IMR-90 (cell line): ENCODE measurements at regions not wholly inside any gene's neighbourhood (a gene's known extent, or its start where the extent isn't known, plus 50 kb on each side); places are given as distances from the start of the nearest gene placed in this dataset.

ENCODE experiments used
- ATAC-seq: fragments of 200-7000 bp; cut with Tn5 transposase; 2 replicates; pipeline ENCODE4 v1.9.1; 2020; ENCODE audit warnings: low read depth, mild to moderate bottlenecking, moderate library complexity
- BruUV-seq: library from RNA; stranded (reverse); fragments of 400-500 nt; replicated peaks from 2 replicates; lab custom pipeline; 2021; lab: Mats Ljungman, UMichigan
- CTCF ChIA-PET: fragments of 300-600 bp; formaldehyde crosslinking; extraction: SDS; loops from one replicate; lab custom pipeline; 2021; ENCODE audit warnings: antibody characterized with exemption; lab: Yijun Ruan, JAX
- POLR2A ChIA-PET: fragments of 300-600 bp; sonication (Branson Sonifier 250); formaldehyde crosslinking; loops from one replicate; lab custom pipeline; 2022; ENCODE audit warnings: antibody characterized with exemption; ENCODE audit not compliant: unreplicated experiment; lab: Charles Lee
- DNase-seq: peaks from one replicate; pipeline ENCODE4 v3.0.0; 2013
- H2AFZ ChIP-seq: replicated peaks from 2 replicates; pipeline ENCODE3; 2013; ENCODE audit warnings: low read length, mild to moderate bottlenecking; ENCODE audit not compliant: poor library complexity
- H2AK5ac ChIP-seq: 2 replicates; pipeline ENCODE4 v1.6.1; 2013; ENCODE audit warnings: low read depth, low read length, inconsistent platforms
- H2AK9ac ChIP-seq: replicated peaks from 2 replicates; pipeline ENCODE3; 2013; ENCODE audit warnings: mild to moderate bottlenecking, low read depth, low read length, moderate library complexity; ENCODE audit not compliant: poor library complexity
- H2BK120ac ChIP-seq: 2 replicates; pipeline ENCODE4 v1.6.1; 2013; ENCODE audit warnings: low read depth, low read length, inconsistent platforms
- H2BK15ac ChIP-seq: 3 replicates; pipeline ENCODE4 v1.6.1; 2013; ENCODE audit warnings: low read depth, low read length, inconsistent platforms
- H2BK20ac ChIP-seq: 2 replicates; pipeline ENCODE4 v1.6.1; 2013; ENCODE audit warnings: low read depth, mild to moderate bottlenecking, inconsistent platforms, low read length, moderate library complexity
- H2BK5ac ChIP-seq: 2 replicates; pipeline ENCODE4 v1.6.1; 2013; ENCODE audit warnings: mild to moderate bottlenecking, low read depth, low read length, inconsistent platforms; ENCODE audit not compliant: poor library complexity, severe bottlenecking
- H3K14ac ChIP-seq: replicated peaks from 2 replicates; pipeline ENCODE4 v1.6.1; 2013; ENCODE audit warnings: low read depth, low read length, inconsistent platforms
- H3K18ac ChIP-seq: 2 replicates; pipeline ENCODE4 v1.6.1; 2013; ENCODE audit warnings: low read depth, low read length, control low read depth
- H3K23ac ChIP-seq: 2 replicates; pipeline ENCODE4 v1.6.1; 2013; ENCODE audit warnings: low read depth, low read length, inconsistent platforms
- H3K27ac ChIP-seq: 2 replicates; pipeline ENCODE4 v1.5.1; 2013; ENCODE audit warnings: mild to moderate bottlenecking, control low read depth, low read length; ENCODE audit not compliant: insufficient read depth
- H3K27me3 ChIP-seq: 2 replicates; pipeline ENCODE4 v1.6.1; 2013; ENCODE audit warnings: low read length; ENCODE audit not compliant: control insufficient read depth, insufficient read depth
- H3K36me3 ChIP-seq: 2 replicates; pipeline ENCODE4 v1.6.1; 2013; ENCODE audit warnings: low read length, mixed read lengths; ENCODE audit not compliant: control insufficient read depth, insufficient read depth
- H3K4ac ChIP-seq: 2 replicates; pipeline ENCODE4 v1.6.1; 2013; ENCODE audit warnings: low read depth, low read length, inconsistent platforms
- H3K4me1 ChIP-seq: 2 replicates; pipeline ENCODE4 v1.6.1; 2013; ENCODE audit warnings: low read length, mixed read lengths; ENCODE audit not compliant: control insufficient read depth, insufficient read depth
- H3K4me2 ChIP-seq: 2 replicates; pipeline ENCODE4 v1.6.1; 2013; ENCODE audit warnings: low read depth, mild to moderate bottlenecking, control low read depth, low read length, moderate library complexity
- H3K4me3 ChIP-seq: 2 replicates; pipeline ENCODE4 v1.5.1; 2013; ENCODE audit warnings: low read depth, mild to moderate bottlenecking, control low read depth, low read length, moderate library complexity; ENCODE audit not compliant: insufficient read depth
- H3K56ac ChIP-seq: 2 replicates; pipeline ENCODE4 v1.6.1; 2013; ENCODE audit warnings: low read length, inconsistent platforms; ENCODE audit not compliant: insufficient read depth; ENCODE audit errors: extremely low read depth
- H3K79me1 ChIP-seq, 2 experiments: 2 replicates each; pipeline ENCODE4 v1.6.1; 2013; ENCODE audit warnings: low read length in 2 of 2, inconsistent platforms in 1 of 2, low read depth in 1 of 2
- H3K9ac ChIP-seq: 2 replicates; pipeline ENCODE4 v1.6.1; 2013; ENCODE audit warnings: low read depth, low read length, control low read depth
- H3K9me1 ChIP-seq: 2 replicates; pipeline ENCODE4 v1.6.1; 2013; ENCODE audit warnings: low read length, inconsistent platforms; ENCODE audit not compliant: insufficient read depth
- H3K9me3 ChIP-seq: 2 replicates; pipeline ENCODE4 v1.6.1; 2013; ENCODE audit warnings: low read length; ENCODE audit not compliant: control insufficient read depth, insufficient read depth
- H4K20me1 ChIP-seq: 2 replicates; pipeline ENCODE4 v1.6.1; 2013; ENCODE audit warnings: low read length, inconsistent platforms; ENCODE audit not compliant: insufficient read depth
- H4K5ac ChIP-seq: 2 replicates; pipeline ENCODE4 v1.6.1; 2013; ENCODE audit warnings: mild to moderate bottlenecking, low read depth, low read length, control low read depth
- H4K8ac ChIP-seq, 2 experiments: 2 replicates each; pipeline ENCODE4 v1.6.1; 2013; ENCODE audit warnings: low read depth in 2 of 2, low read length in 2 of 2, control low read depth in 1 of 2, inconsistent platforms in 1 of 2
- H4K91ac ChIP-seq: 2 replicates; pipeline ENCODE4 v1.6.1; 2013; ENCODE audit warnings: low read depth, low read length, inconsistent platforms; ENCODE audit not compliant: insufficient read depth
- BHLHE40 ChIP-seq: fragments of 150-350 bp; IDR thresholded peaks from 2 replicates; pipeline ENCODE4 v1.6.1; 2016; ENCODE audit warnings: mild to moderate bottlenecking, low read depth, low read length
- CEBPB ChIP-seq: IDR thresholded peaks from 2 replicates; pipeline ENCODE4 v1.6.1; 2012; ENCODE audit warnings: low read depth, low read length, improper control_type of control experiment
- CHD1 ChIP-seq: IDR thresholded peaks from 2 replicates; pipeline ENCODE4 v1.6.1; 2012; ENCODE audit warnings: low read depth, low read length, improper control_type of control experiment
- ELK1 ChIP-seq: fragments of 150-350 bp; IDR thresholded peaks from 2 replicates; pipeline ENCODE4 v1.6.1; 2016; ENCODE audit warnings: low read depth, mild to moderate bottlenecking, low read length, moderate library complexity, borderline replicate concordance
- FOS ChIP-seq: fragments of 150-350 bp; IDR thresholded peaks from 2 replicates; pipeline ENCODE4 v1.6.1; 2016; ENCODE audit warnings: low read depth, low read length
- MAFK ChIP-seq: IDR thresholded peaks from 2 replicates; pipeline ENCODE4 v1.6.1; 2012; ENCODE audit warnings: low read depth, low read length, improper control_type of control experiment
- MAZ ChIP-seq: IDR thresholded peaks from 2 replicates; pipeline ENCODE4 v1.6.1; 2012; ENCODE audit warnings: low read depth, mild to moderate bottlenecking, low read length, improper control_type of control experiment, moderate library complexity, borderline replicate concordance
- MXI1 ChIP-seq: IDR thresholded peaks from 2 replicates; pipeline ENCODE4 v1.6.1; 2012; ENCODE audit warnings: low read depth, mild to moderate bottlenecking, low read length, moderate library complexity, borderline replicate concordance
- NFE2L2 ChIP-seq: fragments of 150-350 bp; IDR thresholded peaks from 2 replicates; pipeline ENCODE4 v1.6.1; 2016; ENCODE audit warnings: low read depth, mild to moderate bottlenecking, low read length
- POLR2A ChIP-seq: IDR thresholded peaks from 2 replicates; pipeline ENCODE4 v1.6.1; 2012; ENCODE audit warnings: mild to moderate bottlenecking, low read depth, low read length
- RAD21 ChIP-seq: IDR thresholded peaks from 2 replicates; pipeline ENCODE4 v1.6.1; 2012; ENCODE audit warnings: low read length, improper control_type of control experiment
- RCOR1 ChIP-seq: IDR thresholded peaks from 2 replicates; pipeline ENCODE4 v1.6.1; 2012; ENCODE audit warnings: mild to moderate bottlenecking, low read length, improper control_type of control experiment; ENCODE audit not compliant: insufficient replicate concordance
- RFX5 ChIP-seq: IDR thresholded peaks from 2 replicates; pipeline ENCODE4 v1.8.0; 2012; ENCODE audit warnings: low read depth, mild to moderate bottlenecking, low read length, moderate library complexity
- SMC3 ChIP-seq: fragments of 150-350 bp; IDR thresholded peaks from 2 replicates; pipeline ENCODE4 v1.6.1; 2016; ENCODE audit warnings: low read depth, mild to moderate bottlenecking, antibody characterized with exemption, low read length, moderate library complexity
- USF2 ChIP-seq: fragments of 150-350 bp; IDR thresholded peaks from 2 replicates; pipeline ENCODE4 v1.6.1; 2017; ENCODE audit warnings: mild to moderate bottlenecking, antibody characterized with exemption, low read length, low read depth
- WGBS, 2 experiments: methylation state at CpG; one replicate each; pipeline versions ENCODE4 v1.1.5 to v1.1.7; 2013; ENCODE audit warnings: missing lambda C conversion rate in 2 of 2; ENCODE audit not compliant: insufficient read length in 1 of 2; ENCODE audit errors: extremely low coverage in 2 of 2; 5-methylcytosine and 5-hydroxymethylcytosine counted together
- dilution Hi-C: fragments of 300-500 bp; cut with HindIII; formaldehyde crosslinking; loops from one replicate; pipeline ENCODE4 v1.14.3; 2018; ENCODE audit warnings: low sequenced_read_pairs; ENCODE audit not compliant: unreplicated experiment
- in situ Hi-C: fragments of 300-500 bp; cut with MboI; formaldehyde crosslinking; loops from 3 replicates; pipeline ENCODE4 v1.14.3; 2019; ENCODE audit warnings: low sequenced_read_pairs, inconsistent platforms, mixed read lengths
- intact Hi-C: fragments of 100-400 bp; cut with micrococcal nuclease; formaldehyde crosslinking; loops from 2 replicates; pipeline ENCODE4 v1.10.0; 2022
- TF ChIP-seq, protein P1 (sequence below): conservative IDR thresholded peaks from 2 replicates; pipeline ENCODE4 v1.5.1; 2012; ENCODE audit warnings: mild to moderate bottlenecking, low read depth, low read length, improper control_type of control experiment

DNA sequence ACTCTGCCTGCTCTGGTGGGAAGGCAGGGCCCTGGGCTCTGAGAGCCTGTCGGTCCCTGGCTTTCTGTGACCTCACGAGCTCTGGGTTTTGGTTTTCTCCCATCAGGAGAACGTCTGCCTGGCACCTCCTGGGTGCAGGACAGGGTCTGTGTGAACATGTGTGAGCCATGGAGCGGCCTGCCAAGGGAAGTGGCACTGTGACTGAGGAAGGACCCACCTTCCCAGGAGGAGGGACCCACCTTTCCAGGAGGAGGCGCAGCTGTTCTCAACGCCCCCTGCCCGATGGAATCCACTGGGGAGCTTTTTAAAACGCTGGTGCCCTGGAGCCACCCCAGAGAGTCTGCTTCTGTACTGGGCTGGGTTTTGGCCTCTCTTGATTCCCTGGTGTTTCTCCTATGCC is 168.7 kb downstream of the GLI2 start:
- ChIA-PET CTCF (no interaction called here), POLR2A (no interaction called here)
- no peaks in the 10 kb centered on the region for H3K9me3 ChIP-seq
- H3K14ac ChIP-seq: peak overlapping the region; percentile 36; the same call in 1 of the 2 replicates
- WGBS, 2 experiments: 64% methylated on average over 3 of the region's 8 CpGs; no CpG with 5 or more reads in 1 of the 2 experiments
- H2BK20ac ChIP-seq: no peak overlapping the region
- no peak overlapping the region for H4K91ac ChIP-seq
- H3K56ac ChIP-seq: no peak overlapping the region
- H3K27ac ChIP-seq: no peak overlapping the region
- dilution Hi-C loops: no loop called here
- ATAC-seq (no peak), DNase-seq (no peak)
- peak overlapping the region; percentile 24; the same call in 1 of the 2 replicates for H3K4ac ChIP-seq
- H3K4me2 ChIP-seq: no peak overlapping the region
- no peak overlapping the region for H3K9ac ChIP-seq
- no peak overlapping the region for H2BK5ac ChIP-seq
- TF ChIP-seq CEBPB (no peak), RAD21 (no peak), RFX5 (no peak), ELK1 (no peak), MXI1 (no peak), POLR2A (no peak), BHLHE40 (no peak), SMC3 (no peak), USF2 (no peak), FOS (no peak), RCOR1 (no peak), MAFK (no peak), MAZ (no peak), CHD1 (no peak), NFE2L2 (no peak)
- TF ChIP-seq, protein P1, sequence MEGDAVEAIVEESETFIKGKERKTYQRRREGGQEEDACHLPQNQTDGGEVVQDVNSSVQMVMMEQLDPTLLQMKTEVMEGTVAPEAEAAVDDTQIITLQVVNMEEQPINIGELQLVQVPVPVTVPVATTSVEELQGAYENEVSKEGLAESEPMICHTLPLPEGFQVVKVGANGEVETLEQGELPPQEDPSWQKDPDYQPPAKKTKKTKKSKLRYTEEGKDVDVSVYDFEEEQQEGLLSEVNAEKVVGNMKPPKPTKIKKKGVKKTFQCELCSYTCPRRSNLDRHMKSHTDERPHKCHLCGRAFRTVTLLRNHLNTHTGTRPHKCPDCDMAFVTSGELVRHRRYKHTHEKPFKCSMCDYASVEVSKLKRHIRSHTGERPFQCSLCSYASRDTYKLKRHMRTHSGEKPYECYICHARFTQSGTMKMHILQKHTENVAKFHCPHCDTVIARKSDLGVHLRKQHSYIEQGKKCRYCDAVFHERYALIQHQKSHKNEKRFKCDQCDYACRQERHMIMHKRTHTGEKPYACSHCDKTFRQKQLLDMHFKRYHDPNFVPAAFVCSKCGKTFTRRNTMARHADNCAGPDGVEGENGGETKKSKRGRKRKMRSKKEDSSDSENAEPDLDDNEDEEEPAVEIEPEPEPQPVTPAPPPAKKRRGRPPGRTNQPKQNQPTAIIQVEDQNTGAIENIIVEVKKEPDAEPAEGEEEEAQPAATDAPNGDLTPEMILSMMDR: no peak
- H3K23ac ChIP-seq: no peak overlapping the region
- H2AFZ ChIP-seq: peak overlapping the region; percentile 44
- H3K4me3 ChIP-seq: no peak overlapping the region
- 0 out of 2 replicates have a peak overlapping the region, but pooled peaks have one; percentile 13 for H2AK5ac ChIP-seq
- H4K5ac ChIP-seq: no peak overlapping the region
- H3K79me1 ChIP-seq: peaks cover 35 to 92% of the 10 kb centered on the region in 2 experiments
- H2BK120ac ChIP-seq: no peak overlapping the region
- intact Hi-C loops: no loop called here
- H2BK15ac ChIP-seq: no peak overlapping the region
- peak overlapping the region; percentile 68 for H2AK9ac ChIP-seq
- H4K8ac ChIP-seq: no peak overlapping the region; a peak in 1 of 4 replicates
- H3K4me1 ChIP-seq: peaks cover 21% of the 10 kb centered on the region
- in situ Hi-C loops: no loop called here
- H3K9me1 ChIP-seq: peaks cover 46% of the 10 kb centered on the region
- no peaks in the 10 kb centered on the region for H3K27me3 ChIP-seq
- H4K20me1 ChIP-seq: peaks cover 73% of the 10 kb centered on the region
- H3K36me3 ChIP-seq: peaks cover 4% of the 10 kb centered on the region
- BruUV-seq: no TSS peak
- no peak overlapping the region; the same call in 1 of the 2 replicates for H3K18ac ChIP-seq
